HepG2 (cell line): ENCODE measurements at regions not wholly inside any gene's neighbourhood (a gene's known extent, or its start where the extent isn't known, plus 50 kb on each side); places are given as distances from the start of the nearest gene placed in this dataset.

Source experiments
- AFF4 ChIP-seq: sonication (generic); formaldehyde crosslinking; IDR thresholded peaks from 2 replicates; pipeline ENCODE4 v1.4.0; 2020; ENCODE audit warnings: missing genetic modification reagents
- ARID3A ChIP-seq: IDR thresholded peaks from 2 replicates; pipeline ENCODE4 v1.6.1; 2012; ENCODE audit warnings: low read depth, low read length, improper control_type of control experiment
- BHLHE40 ChIP-seq: IDR thresholded peaks from 2 replicates; pipeline ENCODE4 v1.6.1; 2011; ENCODE audit warnings: low read length, improper control_type of control experiment
- GABPA ChIP-seq, 2 experiments: IDR thresholded peaks; 2 replicates each; pipeline ENCODE4 v1.6.1; 2011 to 2016; ENCODE audit warnings: low read depth in 2 of 2, low read length in 1 of 2, missing biosample characterization in 1 of 2, missing genetic modification characterization in 1 of 2
- MTA3 ChIP-seq: sonication (generic); formaldehyde crosslinking; IDR thresholded peaks from 2 replicates; pipeline ENCODE4 v1.4.0; 2020; ENCODE audit warnings: missing genetic modification reagents
- NFE2 ChIP-seq: sonication (generic); formaldehyde crosslinking; IDR thresholded peaks from 2 replicates; pipeline ENCODE4 v1.4.0; 2020; ENCODE audit warnings: missing genetic modification reagents
- NR2F1 ChIP-seq, 2 experiments: fragments of 450-650 bp in 1 of 2; formaldehyde crosslinking in 1 of 2; IDR thresholded peaks; 2 replicates each; pipeline versions ENCODE4 v1.5.0 to v1.6.1; 2016 to 2020; ENCODE audit warnings: mild to moderate bottlenecking in 1 of 2, missing compliant biosample characterization in 1 of 2, missing genetic modification reagents in 1 of 2, moderate library complexity in 1 of 2
- YY1 ChIP-seq: IDR thresholded peaks from 2 replicates; pipeline ENCODE4 v1.6.1; 2011; ENCODE audit warnings: low read length, low read depth, moderate library complexity, mild to moderate bottlenecking; ENCODE audit not compliant: insufficient read depth, insufficient replicate concordance
- ZBTB49 ChIP-seq: sonication (generic); formaldehyde crosslinking; IDR thresholded peaks from 2 replicates; pipeline ENCODE4 v1.4.0; 2020; ENCODE audit warnings: missing genetic modification reagents, borderline replicate concordance
- ZNF558 ChIP-seq: sonication (generic); formaldehyde crosslinking; IDR thresholded peaks from 2 replicates; pipeline ENCODE4 v1.9.0; 2022; ENCODE audit warnings: mild to moderate bottlenecking, missing genetic modification reagents, borderline replicate concordance
- ZNF740 ChIP-seq: sonication (generic); formaldehyde crosslinking; IDR thresholded peaks from 2 replicates; pipeline ENCODE4 v1.4.0; 2020; ENCODE audit warnings: missing genetic modification reagents

- TF ChIP-seq NFE2 (CRISPR knock-in tag) (no peak), ZNF558 (no peak), YY1 (no peak), GABPA (IDR thresholded peaks at IDR 0.05; ENCODE audit: low read depth, low read length) (no peak), GABPA (CRISPR knock-in tag; IDR thresholded peaks at IDR 0.05; ENCODE audit: low read depth) (no peak), MTA3 (no peak), BHLHE40 (no peak), ZBTB49 (CRISPR knock-in tag) (no peak), NR2F1 (CRISPR knock-in tag; IDR thresholded peaks at IDR 0.05) (no peak), ZNF740 (no peak), ARID3A (no peak), AFF4 (CRISPR knock-in tag) (no peak)
These were observed 740.5 kb downstream of the SORCS1 start for GRCh38 chr10:106424054-106424453.
